Activated T-cell treated with anti-CD3 and anti-CD28 coated beads for 4 hours (primary cell): ENCODE measurements at regions not wholly inside any gene's neighbourhood (a gene's known extent, or its start where the extent isn't known, plus 50 kb on each side); places are given as distances from the start of the nearest gene placed in this dataset.
"Not testable (repeated sequence)": the region's sequence is repeated elsewhere in the genome, so short reads cannot be mapped to it uniquely, and the experiment has no call there.

Source experiments
- DNase-seq: peaks from one replicate; pipeline ENCODE4 v3.0.0-alpha.2; 2020

GRCh38 chr2:11997142-11997541 lies 250.7 kb downstream of the LPIN1 start:
- DNase-seq: no peak

GRCh38 chr2:11998218-11998617 lies 251.8 kb downstream of the LPIN1 start:
- DNase-seq: no peak

GRCh38 chr2:11998626-11999378 lies 252.4 kb downstream of the LPIN1 start:
- DNase-seq: no peak

GRCh38 chr2:12001621-12002020 lies 255.2 kb downstream of the LPIN1 start:
- DNase-seq: no peak

- no peak for DNase-seq
Observed at GRCh38 chr2:12002215-12002614, 255.8 kb downstream of the LPIN1 start.

- no peak for DNase-seq
Observed at GRCh38 chr2:12004713-12005112, 258.3 kb downstream of the LPIN1 start.

- DNase-seq: peak; percentile 48
Observed at GRCh38 chr2:12005886-12006681, 259.7 kb downstream of the LPIN1 start.

- no peak for DNase-seq
Observed at GRCh38 chr2:12006850-12007249, 260.4 kb downstream of the LPIN1 start.

- no peak for DNase-seq
Observed at GRCh38 chr2:12007282-12007681, 260.9 kb downstream of the LPIN1 start.

GRCh38 chr2:12008425-12009061 lies 262.1 kb downstream of the LPIN1 start:
- no peak for DNase-seq

- DNase-seq: no peak
Observed at GRCh38 chr2:12009323-12009905, 263.0 kb downstream of the LPIN1 start.

- DNase-seq: no peak
Observed at GRCh38 chr2:12010059-12010458, 263.6 kb downstream of the LPIN1 start.

GRCh38 chr2:12010779-12011178 lies 264.3 kb downstream of the LPIN1 start:
- DNase-seq: no peak

- DNase-seq: no peak
Observed at GRCh38 chr2:12014088-12014960, 267.9 kb downstream of the LPIN1 start.

- no peak for DNase-seq
Observed at GRCh38 chr2:12017499-12018157, 271.2 kb downstream of the LPIN1 start.

- not testable (repeated sequence) for DNase-seq
Observed at GRCh38 chr2:12018726-12019125, 272.3 kb downstream of the LPIN1 start.

- DNase-seq: no peak
Observed at GRCh38 chr2:12020833-12021469, 274.5 kb downstream of the LPIN1 start.

GRCh38 chr2:12024197-12024907 lies 277.9 kb downstream of the LPIN1 start:
- DNase-seq: not testable (repeated sequence)

GRCh38 chr2:12027136-12027535 lies 280.7 kb downstream of the LPIN1 start:
- no peak for DNase-seq

GRCh38 chr2:12031866-12032265 lies 285.4 kb downstream of the LPIN1 start:
- DNase-seq: no peak

GRCh38 chr2:12032398-12032797 lies 286.0 kb downstream of the LPIN1 start:
- DNase-seq: no peak
